ENCODE measurements at regions not wholly inside any gene's neighbourhood (a gene's known extent, or its start where the extent isn't known, plus 50 kb on each side); places are given as distances from the start of the nearest gene placed in this dataset.
"Not testable (repeated sequence)": the region's sequence is repeated elsewhere in the genome, so short reads cannot be mapped to it uniquely, and the experiment has no call there.

DNA sequence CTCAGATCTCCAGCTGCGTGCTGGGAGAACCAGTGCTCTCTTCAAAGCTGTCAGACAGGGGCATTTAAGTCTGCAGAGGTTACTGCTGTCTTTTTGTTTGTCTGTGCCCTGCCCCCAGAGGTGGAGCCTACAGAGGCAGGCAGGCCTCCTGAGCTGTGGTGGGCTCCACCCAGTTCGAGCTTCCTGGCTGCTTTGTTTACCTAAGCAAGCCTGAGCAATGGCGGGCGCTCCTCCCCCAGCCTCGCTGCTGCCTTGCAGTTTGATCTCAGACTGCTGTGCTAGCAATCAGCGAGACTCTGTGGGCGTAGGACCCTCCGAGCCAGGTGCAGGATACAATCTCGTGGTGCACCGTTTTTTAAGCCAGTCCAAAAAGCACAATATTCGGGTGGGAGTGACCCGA lies 864.4 kb downstream of the GBE1 start:
- DNase-seq, result not testable (repeated sequence)

DNA sequence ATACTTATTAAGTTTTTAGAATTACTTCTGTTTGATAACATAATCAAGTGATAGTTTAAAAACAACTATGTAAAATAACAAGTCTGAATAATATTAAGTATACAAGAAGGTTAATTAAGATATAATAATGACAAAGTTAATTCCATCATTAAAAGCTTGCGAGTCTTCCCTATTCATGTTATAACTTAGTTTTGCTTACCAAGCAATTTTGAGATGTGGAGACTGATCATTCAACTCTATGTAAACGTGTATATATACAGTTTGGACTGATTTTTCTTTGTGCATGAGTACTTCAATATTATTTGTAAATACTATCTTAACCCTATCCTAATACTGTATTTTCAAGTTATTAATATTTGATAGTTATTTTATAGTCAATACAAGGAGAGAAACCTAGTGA lies 870.9 kb downstream of the GBE1 start:
- no peak for DNase-seq

DNA sequence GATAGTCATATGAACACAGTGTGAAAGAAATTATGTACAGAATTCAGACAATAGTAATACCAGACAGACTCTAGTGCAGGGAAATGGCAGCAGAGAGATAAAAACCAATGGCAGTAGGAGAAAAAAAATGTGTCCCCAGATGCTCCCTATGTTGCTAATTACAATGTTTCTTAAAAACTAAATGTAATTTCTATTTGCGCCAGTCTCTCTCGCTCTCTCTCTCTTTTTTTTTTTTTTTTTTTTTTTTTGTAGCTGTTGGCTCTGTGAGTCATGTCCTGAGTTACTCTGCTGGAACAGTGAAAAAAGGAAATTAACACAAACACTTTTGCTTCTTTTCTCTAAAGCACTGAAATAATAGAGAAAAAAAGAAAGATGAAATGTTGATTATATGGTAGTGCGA lies 871.9 kb downstream of the GBE1 start:
- no peak for DNase-seq

DNA sequence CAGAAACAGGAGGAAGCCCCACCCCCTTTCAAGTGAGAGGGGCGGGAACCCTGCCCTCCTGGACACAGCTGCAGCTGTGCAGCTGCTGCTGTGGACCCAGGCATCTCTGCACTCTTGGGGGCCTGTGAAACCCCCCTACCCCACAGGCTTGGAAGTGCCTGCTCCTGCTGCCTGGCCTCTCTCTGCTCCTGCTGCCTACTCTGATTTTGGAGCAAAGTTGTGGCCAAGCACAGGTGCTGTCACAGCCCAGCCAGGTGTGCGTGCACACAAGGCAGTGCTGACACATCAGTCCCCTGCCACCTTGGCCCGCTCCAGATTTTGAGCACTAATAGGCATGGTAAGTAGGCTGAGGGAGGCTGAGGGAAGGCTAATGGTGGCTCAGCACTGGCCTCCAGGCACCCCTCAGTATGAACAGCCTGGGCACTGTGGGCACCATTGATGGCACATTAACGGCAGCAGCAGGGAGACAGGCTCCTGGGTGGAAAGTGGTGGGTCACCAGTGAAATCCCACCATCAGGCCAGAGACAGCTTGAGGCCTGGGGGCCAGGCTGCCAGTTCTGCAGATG lies 890.9 kb downstream of the GBE1 start:
- DNase-seq, result no peak

DNA sequence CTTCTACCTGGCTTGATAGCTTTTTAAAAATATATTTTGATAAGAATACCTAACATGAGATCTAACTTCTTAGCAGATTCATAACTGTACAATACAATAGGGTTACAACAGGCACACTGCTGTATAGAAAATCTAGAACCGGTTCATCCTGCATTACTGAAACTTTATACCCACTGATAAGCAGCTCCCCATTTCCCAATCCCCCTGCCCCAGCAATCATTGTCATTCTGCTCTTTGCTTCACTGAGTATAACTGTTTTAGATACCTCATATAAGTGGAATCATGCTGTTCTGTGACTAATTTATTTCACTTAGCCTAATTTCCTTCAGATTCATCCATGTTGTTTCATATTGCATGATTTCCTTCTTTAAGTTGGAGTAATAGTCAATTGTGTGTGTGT lies 906.0 kb downstream of the GBE1 start:
- no peak for DNase-seq

DNA sequence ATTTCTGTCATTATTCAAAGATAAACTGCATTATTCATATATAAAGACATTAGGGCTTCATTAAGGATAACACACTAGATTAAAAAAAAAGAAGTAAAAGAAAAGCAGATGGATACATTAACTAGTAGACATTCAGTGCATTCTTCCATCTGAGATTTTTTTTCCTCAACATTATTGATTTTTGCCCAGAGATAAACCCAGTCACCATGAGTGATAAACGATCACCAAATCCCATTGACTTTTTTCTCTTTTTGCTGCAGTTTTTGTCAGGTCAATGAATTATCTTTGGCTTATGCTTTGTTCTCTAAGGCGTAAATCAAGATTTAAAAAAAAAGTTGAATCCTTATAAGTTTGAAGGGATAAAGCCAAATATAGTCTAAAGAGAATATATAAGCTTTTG lies 925.0 kb downstream of the GBE1 start:
- DNase-seq, result no peak

DNA sequence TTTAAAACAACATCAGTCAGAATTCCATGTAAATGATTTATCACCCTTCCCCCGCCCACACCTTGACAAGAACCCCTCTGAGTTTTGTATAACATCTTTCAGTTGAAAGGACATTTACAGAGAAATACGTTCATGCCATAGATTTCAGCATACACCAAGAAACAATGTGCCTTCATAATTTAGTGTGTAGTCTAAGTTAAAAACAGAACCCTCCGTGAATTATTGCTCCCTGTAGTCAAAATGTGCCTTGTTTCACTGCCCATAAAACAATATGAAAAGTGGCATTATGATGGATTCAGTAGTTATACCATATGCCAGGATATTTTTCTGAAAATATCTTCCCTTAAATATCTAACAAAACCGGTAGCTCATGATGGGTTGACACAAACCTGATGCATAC lies 953.9 kb downstream of the GBE1 start:
- DNase-seq, result no peak

DNA sequence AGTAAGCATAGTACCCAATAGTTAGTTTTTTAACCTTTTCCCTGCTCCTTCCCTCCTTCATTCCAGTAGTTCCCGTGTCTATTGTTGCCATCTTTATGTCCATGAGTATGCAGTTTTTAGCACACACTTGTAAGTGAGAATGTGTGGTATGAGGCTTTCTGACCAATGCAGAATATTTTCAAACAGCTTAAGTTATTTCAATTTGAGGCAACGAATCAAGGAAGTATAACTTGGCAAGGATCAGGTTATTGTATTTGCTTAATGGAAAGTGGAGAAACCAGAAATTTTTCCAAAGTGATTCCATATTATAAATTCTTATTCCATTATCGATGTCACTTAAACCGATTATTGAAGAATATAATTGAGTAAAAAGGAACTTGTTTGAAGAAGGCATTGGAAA lies 954.8 kb downstream of the GBE1 start:
- DNase-seq, result no peak

DNA sequence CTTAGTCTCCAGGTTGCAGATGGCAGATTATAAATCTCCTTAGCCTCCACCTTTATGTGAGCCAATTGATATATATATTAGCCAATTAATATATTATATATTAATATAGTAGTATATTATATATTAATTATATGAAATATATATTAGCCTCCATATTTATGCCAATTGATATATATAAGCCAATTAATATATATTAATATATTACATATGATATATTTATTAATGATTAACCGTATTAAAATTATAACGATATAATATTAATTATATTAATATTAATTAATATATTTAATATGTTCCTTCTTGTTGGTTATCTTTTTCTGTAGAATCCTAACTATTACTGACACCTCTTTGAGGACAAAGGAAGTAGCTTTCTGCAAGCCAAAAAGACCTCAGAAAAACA lies 972.5 kb downstream of the GBE1 start:
- no peak for DNase-seq

DNA sequence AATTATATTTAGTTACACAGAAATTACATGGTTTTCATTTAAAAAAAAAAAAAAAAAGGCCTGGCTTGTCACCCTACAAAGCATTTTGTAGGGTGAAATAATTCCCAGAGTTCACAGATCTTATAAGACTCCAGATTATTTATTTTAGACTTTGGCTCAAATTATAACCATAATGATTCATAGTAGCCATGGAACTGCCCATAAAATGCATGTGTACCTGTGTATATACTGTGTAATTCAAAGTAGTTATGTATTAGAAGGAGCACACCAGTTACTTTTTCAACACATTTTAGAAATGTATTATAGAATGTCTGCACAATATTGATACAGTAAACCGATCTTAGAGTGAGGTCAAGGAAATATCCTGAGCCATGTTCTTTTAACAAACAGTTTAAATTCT lies 975.6 kb downstream of the GBE1 start:
- DNase-seq, result no peak

DNA sequence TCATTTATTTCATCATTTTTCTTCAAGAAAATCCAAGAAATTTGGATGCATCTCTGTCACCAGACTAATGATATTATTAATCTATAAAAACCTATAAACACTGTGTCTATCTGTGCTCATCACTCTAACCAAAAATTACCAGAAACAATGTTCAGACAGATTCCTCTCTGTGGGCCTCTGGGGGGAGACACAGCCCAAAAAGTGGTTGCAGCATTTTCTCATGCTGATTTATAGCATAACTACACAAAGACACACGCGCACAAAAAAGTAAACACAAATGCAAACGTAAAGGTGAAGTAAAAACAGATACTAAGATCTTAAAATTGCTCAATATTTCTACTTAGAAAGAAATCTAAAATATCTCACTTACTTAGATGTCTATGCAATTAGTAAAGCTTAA lies 976.0 kb downstream of the GBE1 start:
- DNase-seq, result no peak

DNA sequence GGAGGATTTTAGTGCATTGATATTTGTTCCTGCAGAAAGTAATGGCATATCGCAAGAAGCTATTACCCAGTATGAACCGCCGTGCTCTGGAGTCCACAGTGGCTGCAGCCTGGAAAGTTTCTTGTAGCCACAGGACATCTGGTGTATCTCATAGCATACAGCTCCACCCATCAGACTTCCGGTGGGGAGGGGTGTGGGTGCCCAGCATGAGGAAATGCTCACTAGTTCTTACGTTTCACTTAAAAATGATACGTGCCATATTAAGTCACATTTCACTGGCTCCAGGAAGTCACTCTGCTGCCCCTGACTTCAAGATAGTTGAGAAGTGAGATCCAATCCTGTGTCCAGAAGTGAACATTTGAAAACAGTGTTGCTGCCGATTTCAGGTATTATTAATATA lies 990.4 kb downstream of the GBE1 start:
- no peak for DNase-seq

DNA sequence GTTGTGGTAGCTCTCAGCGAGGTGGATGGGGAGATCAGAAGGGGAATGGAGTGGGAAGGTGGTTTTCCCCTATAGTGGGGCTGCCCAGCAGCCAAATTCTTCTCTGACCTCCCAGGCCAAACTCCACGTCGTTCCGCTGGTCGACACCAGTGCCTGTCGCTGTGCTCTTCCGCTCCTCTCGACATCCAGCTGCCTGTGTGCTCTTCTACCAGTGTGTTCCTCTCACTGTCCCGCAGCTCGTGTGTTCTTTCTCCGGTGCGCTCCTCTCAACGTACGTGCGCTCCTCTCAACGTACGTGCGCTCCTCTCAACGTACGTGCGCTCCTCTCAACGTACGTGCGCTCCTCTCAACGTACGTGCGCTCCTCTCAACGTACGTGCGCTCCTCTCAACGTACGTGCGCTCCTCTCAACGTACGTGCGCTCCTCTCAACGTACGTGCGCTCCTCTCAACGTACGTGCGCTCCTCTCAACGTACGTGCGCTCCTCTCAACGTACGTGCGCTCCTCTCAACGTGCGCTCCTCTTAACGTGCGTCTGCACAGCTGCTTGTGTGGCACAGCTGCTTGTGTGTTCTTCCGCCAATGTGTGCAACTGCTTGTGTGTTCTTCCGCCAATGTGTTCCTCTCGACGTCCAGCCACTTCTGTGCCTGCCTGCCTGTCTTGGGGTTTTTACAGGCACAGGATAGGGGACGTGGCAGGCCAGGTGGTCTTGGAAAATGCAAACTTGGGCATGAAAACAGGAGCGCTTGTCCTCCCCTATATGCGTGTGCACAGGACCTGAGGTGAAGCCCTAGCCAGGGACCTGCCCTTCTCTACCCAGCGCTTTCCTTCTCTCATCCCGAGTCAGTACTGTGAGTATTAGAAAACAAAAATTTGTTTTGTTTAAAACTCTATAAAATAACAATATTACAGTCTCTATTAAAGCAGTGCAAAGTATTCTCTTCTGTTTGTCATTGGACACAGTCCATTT lies 991.1 kb downstream of the GBE1 start:
- DNase-seq, result no peak

DNA sequence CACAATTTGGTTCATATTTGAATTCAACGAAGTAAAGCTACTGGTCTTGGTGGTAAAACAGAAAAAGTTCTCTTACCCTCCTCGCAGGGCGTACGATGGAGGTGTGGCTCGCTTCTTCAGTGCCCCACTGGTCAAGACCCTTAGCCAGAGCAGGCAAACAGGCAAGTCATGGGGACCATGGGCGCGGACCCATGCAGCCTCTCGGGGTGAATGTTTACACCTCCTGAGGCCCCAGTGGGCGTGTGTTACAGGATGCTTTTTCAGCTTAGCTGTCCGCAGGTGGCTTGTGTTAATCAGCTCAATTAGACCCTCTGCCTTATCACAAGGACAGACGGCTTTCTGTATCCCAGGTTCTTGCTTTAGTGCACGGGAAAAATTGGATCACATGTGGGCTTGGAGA lies 991.8 kb downstream of the GBE1 start:
- no peak for DNase-seq

DNA sequence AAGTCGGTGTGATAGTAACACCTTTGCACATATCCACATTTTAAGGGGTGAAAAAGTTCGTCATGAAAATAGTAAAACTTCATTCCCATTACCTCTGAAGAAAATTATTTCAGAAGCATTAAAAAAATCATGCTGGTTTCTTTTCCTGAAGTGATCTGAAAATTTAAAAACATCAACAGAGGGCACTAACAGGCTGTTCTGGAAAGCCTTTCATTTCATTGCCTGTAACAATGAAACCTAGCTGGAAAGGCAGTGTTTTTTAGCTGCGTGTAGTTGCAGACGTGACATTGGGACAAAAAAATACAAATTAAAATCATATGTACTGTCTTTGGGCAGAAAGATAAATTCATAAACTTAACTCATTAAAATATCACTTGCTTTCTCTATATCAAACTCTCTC lies 993.8 kb downstream of the GBE1 start:
- no peak for DNase-seq

DNA sequence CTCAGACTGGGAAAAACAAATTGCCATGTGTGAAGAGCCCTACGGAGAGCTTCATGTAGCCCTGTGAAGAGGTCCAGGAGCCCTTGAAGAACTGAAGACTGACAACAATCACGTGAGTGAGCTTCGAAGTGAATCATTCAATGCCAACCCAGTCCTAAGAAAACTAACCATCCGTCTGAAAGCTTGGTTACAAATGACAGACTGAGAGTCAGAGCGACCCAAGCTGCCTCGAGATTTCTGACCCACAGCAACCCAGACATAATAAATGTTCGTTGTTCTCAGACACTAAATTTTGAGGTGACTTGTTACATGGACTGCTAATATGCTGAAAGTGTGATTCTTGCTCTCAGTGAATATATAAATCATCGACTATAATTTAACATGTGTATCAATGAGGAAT lies 987.2 kb upstream of the ROBO1 start:
- DNase-seq, result no peak

DNA sequence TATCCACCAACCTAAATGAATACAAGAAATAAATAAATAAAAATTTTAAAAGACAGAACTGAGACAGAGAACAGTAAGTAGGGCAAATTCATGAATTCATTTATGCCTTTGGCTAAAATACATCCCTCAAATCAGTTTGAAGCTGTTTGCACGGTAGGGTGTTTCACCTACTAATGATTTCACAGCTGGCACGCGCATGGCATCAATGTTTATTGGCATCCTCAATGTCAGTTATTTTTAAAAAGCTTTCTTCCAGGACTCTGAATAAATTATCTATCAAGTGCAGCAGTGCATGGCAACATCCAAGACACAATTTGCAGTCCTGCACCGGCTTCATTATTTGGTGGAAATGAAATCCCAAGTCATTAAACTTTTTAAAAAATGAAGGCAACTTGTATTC lies 985.2 kb upstream of the ROBO1 start:
- DNase-seq, result no peak

DNA sequence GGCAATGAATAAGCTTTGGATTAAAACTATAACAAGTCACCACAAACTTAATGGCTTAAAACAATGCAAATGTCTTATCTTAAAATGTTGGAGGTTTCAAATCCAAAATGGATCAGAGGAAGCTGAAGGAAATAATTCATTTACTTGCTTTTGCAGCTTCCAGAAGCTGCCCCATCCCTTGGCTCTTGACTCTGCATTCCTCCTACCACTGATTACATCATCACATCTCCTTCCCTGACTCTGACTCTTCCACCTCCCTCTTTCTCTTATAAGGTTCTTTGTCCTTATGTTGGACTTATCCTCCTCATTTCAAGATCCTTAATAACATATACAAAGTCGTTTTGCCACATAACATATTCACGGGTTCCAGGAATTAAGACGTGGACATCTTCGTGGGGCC lies 982.8 kb upstream of the ROBO1 start:
- DNase-seq, result no peak

DNA sequence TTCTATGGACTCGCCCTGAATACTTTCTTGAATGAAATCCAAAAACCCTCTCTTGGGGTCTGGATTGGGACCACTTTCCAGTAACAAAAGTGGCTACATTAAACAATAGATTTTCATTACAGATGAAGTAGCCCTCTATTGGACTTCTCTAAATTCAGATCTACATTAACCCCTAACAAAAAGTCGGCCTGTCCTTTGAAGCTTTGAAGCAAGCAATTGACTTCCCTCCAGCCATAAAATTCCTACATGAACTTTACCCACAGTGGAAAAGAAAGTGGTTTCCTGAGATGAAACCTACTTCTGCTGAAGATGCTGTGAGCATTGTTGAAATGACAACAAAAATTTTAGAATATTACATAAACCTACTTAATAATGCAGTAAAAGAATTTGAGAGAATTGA lies 967.1 kb upstream of the ROBO1 start:
- DNase-seq, result no peak

DNA sequence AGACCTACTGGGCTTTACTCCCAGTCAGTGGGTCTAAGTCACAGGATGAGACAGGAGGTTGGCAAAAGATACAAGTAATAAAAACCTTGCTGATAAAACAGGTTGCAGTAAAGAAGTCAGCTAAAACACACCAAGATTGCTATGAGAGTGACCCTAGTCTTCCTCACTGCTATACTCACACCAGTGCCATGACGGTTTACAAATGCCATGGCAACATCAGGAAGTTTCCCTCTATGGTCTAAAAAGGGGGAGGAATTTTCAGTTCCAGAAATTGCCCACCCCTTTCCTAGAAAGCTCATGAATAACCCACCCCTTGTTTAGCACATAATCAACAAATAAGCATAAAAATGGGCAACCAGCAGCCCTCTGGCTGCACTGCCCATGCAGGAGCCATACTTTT lies 966.7 kb upstream of the ROBO1 start:
- no peak for DNase-seq

DNA sequence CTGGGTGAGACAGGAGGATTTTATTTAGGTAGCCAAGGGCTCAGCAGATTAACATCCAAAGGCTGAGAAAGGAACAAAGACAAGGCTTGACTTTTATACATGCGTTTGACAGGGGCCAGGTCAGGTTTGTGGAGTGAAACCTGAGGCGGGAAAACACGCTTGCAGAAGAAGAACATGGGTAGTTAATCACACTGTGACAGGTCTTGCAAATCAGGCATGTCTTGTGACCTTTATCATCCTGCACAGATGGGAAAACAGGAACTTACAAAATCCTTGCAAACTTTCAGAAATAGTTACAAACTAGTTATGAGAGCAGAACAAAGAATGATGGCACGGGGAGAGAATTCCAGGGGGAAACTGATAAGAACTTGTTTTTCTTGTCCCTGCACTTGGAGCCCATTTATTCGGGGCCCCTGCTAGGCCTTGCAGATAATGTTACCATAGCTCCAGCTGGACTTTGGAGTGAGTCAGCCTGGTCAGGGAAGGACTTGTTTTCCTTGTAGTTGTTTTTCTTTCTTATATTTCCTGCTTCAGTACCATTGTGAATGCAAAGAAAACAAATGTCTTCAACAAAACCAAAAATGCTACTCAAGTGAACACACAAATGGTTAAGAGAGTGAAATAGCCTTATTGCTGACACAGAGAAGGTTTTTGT lies 965.9 kb upstream of the ROBO1 start:
- no peak for DNase-seq

DNA sequence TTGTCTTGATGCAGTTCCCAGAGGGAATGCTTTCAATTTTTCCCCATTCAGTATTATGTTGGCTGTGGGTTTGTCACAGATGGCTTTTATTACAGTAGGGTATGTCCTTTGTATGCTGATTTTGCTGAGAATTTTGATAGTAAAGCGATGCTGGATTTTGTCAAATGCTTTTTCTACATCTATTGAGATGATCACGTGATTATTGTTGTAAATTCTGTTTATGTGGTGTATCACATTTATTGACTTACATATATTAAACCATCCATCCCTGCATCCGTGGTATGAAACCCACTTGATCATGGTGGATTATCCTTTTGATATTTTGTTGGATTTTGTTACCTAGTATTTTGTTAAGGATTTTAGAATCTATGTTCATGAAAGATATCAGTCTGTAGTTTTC lies 959.8 kb upstream of the ROBO1 start:
- not testable (repeated sequence) for DNase-seq

DNA sequence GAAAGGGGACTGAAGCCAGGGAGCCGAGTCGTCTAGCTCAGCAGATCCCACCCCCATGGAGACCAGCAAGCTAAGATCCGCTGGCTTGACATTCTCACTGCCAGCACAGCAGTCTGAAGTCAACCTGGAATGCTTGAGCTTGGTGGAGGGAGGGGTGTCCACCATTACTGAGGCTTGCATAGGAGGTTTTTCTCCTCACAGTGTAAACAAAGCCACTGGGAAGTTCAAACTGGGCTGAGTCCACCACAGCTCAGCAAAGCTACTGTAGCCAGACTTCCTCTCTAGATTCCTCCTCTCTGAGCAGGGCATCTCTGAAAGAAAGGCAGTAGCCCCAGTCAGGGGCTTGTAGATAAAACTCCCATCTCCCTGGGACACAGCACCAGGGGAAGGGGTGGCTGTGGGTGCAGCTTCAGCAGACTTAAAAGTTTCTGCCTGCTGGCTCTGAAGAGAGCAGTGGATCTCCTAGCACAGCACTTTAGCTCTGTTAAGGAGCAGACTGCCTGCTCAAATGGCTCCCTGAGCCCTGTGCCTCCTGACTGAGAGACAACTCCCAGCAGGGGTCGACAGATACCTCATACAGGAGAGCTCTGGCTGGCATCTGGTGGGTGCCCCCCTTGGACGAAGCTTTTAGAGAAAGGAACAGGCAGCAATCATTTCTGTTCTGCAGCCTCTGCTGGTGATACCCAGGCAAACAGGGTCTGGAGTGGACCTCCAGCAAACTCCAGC lies 942.0 kb upstream of the ROBO1 start:
- not testable (repeated sequence) for DNase-seq

DNA sequence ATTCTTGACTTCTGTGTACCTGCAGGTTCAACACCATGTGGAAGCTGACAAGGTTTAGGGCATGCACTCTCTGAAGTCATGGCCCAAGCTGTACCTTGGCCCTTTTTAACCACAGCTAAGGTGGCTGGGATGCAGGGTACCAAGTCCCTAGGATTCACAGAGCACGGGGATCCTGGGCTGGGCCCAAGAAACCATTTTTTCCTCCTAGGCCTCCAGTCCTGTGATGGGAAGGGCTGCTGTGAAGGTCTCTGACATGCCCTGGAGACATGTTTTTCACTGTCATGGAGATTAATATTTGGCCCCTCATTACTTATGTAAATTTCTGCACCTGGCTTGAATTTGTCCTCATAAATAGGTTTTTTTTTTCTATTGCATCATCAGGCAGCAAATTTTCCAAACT lies 937.5 kb upstream of the ROBO1 start:
- no peak for DNase-seq

Data from NCI-H1092 (cell line).